ENCODE measurements at regions not wholly inside any gene's neighbourhood (a gene's known extent, or its start where the extent isn't known, plus 50 kb on each side); places are given as distances from the start of the nearest gene placed in this dataset.
A peak's percentile ranks its signal among the peaks of the same experiment; 100 is the strongest.

- no peak for DNase-seq (ENCODE audit: low read depth)
Observed at GRCh38 chr18:7415081-7415894, 151.8 kb upstream of the PTPRM start.

DNA sequence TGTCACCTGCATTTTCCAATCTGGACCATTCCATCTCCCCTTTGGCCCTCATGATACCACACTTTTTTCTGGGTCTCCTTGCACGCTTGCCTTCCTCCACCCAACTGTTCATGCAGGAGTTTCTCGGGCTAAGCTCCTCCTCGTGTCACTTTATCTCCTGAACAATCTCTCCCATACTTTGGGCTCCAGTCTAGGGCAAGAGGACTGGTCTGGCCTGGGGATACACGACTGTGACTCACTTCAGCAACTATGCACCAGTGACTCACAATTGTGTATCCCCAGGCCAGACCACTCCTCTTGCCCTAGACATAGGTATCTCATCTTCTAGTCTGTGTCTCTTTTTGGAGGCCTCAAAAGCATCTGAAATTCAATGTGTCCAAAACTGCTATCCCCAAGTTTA, 149.4 kb upstream of the PTPRM start:
- DNase-seq (ENCODE audit: low read depth) = peak; percentile 5

DNA sequence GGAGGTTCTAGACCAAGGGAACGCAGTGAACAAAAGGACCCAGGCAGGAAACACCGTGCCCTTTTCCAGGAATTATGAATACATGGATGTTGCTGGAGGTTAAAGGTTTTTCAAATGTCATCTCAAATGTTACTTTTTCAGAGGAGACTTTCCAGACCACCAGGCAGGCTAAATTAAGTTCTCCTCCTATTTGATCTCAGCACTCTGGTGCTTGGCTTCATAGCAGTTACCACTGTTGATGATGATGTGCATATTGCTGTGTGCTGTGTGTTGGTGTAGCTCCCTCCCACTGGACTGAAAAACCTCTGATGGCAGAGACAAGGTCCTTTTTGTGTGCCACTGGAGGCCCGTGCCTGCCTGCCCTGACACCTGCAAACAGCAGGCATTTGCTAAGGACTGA, 137.3 kb upstream of the PTPRM start:
- DNase-seq (ENCODE audit: low read depth) = no peak

- DNase-seq (ENCODE audit: low read depth) = no peak
Observed at GRCh38 chr18:7436166-7436565, 130.9 kb upstream of the PTPRM start.

GRCh38 chr18:7437870-7438269, 129.2 kb upstream of the PTPRM start:
- no peak for DNase-seq (ENCODE audit: low read depth)

- no peak for DNase-seq (ENCODE audit: low read depth)
Observed at GRCh38 chr18:7438646-7439045, 128.5 kb upstream of the PTPRM start.

DNA sequence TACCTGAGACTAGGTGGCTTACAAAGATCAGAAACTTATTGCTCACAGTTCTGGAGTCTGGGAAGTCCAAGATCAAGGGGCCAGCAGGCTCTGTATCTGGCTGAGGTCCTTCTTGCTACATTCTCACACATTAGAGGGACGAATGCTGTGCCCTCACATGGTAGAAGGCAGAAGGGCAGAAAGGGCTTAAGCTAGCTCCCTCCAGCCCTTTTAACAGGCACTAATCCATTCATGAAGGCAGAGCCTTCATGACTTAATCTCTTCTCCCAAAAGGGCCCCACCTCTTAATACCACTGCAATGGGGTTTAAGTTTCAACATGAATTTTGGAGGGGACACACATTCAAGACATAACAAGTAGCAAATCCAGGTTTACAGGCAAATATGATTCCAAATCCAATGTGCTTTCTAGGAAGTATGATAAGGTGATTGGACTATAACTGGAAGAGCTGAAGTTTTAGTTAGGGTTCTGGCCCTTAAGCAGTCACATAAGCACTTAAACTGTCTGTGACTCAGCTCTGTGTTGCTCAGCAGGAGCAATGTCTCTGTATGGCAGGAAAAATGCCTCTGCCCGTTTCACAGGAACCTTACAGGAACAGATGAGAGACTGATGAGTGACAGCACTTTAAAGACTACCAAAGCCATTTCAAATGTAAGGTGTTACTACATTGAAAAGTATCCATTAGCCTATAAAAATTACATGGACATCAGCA, 119.6 kb upstream of the PTPRM start:
- no peak for DNase-seq (ENCODE audit: low read depth)

- no peak for DNase-seq (ENCODE audit: low read depth)
Observed at GRCh38 chr18:7452331-7452730, 114.8 kb upstream of the PTPRM start.

DNA sequence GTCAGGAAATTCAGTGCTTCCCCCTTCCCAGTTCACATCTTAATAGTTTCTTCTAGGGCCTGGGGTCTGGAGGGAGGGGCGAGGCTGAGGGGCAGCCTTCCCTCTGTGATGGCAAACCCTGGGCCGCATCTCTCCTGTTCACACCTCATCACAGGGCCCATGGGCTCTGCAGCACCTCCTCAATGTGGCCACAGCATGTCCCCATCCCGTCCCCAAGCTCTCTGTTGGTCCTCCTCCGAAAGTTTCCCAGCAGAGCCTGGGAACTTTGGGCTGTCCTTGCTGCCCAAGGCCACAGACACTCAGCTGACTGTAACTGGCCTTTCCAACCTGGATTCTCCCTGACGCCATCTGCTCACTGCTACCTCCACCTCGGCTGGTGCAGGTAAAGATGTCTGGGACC, 112.7 kb upstream of the PTPRM start:
- DNase-seq (ENCODE audit: low read depth) = no peak

GRCh38 chr18:7456376-7456775, 110.7 kb upstream of the PTPRM start:
- no peak for DNase-seq (ENCODE audit: low read depth)

DNA sequence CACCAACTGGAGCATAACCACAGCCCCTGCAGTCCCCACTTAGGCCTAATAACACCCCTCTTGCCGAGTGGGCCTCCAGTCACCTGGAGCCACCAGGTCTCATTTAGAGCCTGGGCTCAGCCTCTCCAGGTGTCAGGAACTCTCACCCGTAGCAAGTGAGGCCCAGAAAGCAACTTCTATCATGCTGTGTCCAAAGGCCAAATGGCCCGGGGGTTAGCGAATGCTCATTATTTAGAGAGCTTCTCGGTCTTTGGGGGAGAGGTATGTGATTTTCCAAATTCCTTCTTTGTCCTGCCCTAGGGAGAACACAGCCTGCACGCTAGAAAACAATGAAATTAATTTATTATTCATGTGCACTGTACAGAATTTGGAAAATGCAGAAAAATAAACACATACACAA, 109.9 kb upstream of the PTPRM start:
- DNase-seq (ENCODE audit: low read depth) = no peak

DNA sequence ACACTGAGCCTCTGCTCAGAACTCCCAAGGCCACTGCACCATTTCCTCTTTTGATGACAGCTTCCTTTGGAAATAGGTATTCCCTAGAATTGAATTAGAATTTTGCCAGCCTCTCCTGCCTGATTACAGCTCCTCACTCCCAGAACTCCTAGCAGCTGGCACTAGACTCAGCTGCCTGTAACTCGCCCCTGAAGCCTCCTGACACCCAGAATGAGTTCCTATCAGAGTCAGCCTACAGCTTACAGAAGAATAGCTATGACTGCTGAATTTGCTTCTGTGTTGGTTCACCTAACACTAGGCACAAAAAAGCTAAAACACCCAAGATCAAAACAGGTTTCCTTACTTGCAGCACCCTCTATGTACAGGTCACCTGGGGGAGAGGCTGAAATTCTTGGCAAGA, 108.2 kb upstream of the PTPRM start:
- no peak for DNase-seq (ENCODE audit: low read depth)

- DNase-seq (ENCODE audit: low read depth) = no peak
Observed at GRCh38 chr18:7459851-7460770, 107.0 kb upstream of the PTPRM start.

GRCh38 chr18:7464245-7464966, 102.7 kb upstream of the PTPRM start:
- no peak for DNase-seq (ENCODE audit: low read depth)

DNA sequence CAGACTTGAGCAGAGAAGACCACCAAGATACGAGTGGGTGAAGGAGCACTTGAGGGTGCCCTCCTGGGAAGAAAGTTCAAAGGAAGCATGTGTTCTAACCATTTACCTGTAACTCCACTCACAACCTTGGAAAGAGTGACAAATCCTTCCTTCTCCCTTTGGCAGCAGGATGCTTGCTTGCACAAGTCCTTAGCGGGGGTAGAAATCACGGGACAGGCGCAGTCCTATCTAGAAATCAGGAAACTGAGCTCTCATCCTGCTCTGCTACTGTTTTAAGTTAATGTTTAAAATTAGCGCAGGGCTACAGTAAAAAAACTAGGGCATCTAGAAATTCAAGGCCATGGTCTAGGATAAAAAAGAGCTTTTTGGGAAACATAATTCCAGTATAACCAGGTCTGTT, 100.9 kb upstream of the PTPRM start:
- DNase-seq (ENCODE audit: low read depth) = no peak

DNA sequence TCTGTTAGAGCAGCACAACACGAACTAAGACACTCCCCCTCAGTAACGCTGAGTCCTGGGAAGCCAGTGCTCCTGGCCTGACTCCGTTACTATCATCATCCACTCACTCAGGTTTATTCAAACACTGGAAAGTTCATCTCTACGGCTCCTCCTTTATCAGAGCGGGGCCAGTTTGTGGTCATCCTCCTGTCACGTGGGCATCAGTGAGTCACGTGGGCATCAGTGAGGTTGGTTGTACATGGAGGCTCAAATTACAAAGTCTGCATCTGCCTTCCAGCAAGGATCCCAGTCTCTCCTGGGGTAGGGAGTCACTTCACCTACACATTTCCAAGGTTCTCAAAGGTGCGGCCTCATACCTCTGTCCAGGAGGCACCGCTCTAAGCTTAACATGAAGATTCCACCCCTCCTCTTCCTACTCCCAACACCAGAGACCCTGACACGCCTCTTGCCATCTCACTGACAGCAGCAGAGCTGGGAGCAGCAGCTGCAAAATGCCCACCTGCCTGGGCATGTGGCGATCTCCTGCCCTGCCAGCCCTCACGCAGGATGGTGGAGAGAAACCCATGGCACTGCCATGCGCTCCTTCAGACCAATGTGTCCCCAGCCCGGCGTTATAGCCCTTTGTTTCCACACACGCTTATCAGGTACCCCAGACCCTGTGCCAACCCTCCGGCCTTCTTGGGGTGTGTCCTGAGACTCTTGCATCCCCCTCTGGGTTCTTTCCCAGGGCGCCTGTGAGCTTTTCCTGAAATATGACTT, 99.2 kb upstream of the PTPRM start:
- DNase-seq (ENCODE audit: low read depth) = no peak

GRCh38 chr18:7470101-7470500, 97.0 kb upstream of the PTPRM start:
- DNase-seq (ENCODE audit: low read depth) = no peak

DNA sequence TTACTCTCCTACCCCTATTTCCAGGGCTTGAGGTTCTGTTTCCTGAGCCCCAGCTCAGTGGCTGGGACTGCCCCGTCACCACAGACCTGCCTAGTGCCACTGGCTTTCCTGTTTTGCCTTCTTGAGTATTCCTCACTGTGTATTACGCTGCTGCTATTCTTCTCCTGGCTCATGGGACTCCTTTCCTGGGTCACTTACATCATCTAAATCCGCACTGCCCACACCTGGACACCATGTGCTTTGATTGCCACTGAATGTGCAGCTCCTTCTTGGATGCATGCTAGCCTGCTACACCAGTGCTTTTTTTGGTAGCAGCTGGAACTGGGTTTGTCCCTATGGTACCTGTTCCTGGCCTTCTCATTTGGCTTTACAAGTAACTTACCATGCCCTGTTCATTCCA, 96.6 kb upstream of the PTPRM start:
- DNase-seq (ENCODE audit: low read depth) = no peak

DNA sequence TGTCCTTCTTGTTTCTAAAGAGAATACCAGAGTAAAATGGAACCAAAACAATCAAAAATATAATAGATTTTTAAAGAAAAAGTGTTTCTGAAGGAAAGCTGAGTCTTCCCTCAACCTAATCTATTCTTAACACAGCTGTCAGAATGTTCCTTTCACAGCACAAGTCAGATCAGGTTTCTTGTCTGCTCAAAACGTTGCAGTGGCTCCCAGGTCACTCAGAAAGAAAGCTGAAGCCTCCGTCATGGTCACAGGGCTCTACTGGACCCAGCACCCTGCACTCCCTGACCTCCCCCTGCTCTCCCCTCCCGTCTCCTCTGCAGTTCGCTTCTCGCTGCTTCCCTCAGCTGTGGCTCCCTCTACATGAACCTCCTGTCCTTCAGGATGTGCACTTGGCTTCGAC, 90.7 kb upstream of the PTPRM start:
- DNase-seq (ENCODE audit: low read depth) = no peak

GRCh38 chr18:7479756-7480155, 87.4 kb upstream of the PTPRM start:
- no peak for DNase-seq (ENCODE audit: low read depth)

GRCh38 chr18:7480879-7481278, 86.2 kb upstream of the PTPRM start:
- DNase-seq (ENCODE audit: low read depth) = no peak
